ENCODE measurements at regions not wholly inside any gene's neighbourhood (a gene's known extent, or its start where the extent isn't known, plus 50 kb on each side); places are given as distances from the start of the nearest gene placed in this dataset.

GRCh38 chr3:78414261-78414660 lies 1353.5 kb downstream of the ROBO1 start:
- no peak for TF ChIP-seq CTCF (IDR thresholded peaks at IDR 0.05; ENCODE audit: unreplicated experiment)
- Mint-ChIP-seq H3K36me3 (no peaks in the 10 kb centered on the region), H3K4me1 (no peaks in the 10 kb centered on the region), H3K9me3 (no peaks in the 10 kb centered on the region), H3K27me3 (ENCODE audit: low read depth) (no peaks in the 10 kb centered on the region), H3K4me3 (no peak overlapping the region), H3K27ac (no peak overlapping the region)
- no peak for DNase-seq (ENCODE audit: low spot score in 2 of 2, unreplicated experiment in 2 of 2)

- Mint-ChIP-seq H3K4me1 (no peaks in the 10 kb centered on the region), H3K36me3 (no peaks in the 10 kb centered on the region), H3K4me3 (no peak overlapping the region), H3K27ac (no peak overlapping the region), H3K9me3 (no peaks in the 10 kb centered on the region), H3K27me3 (ENCODE audit: low read depth) (no peaks in the 10 kb centered on the region)
- no peak for DNase-seq (ENCODE audit: low spot score in 2 of 2, unreplicated experiment in 2 of 2)
- no peak for TF ChIP-seq CTCF (IDR thresholded peaks at IDR 0.05; ENCODE audit: unreplicated experiment)
These were observed 1347.2 kb downstream of the ROBO1 start for GRCh38 chr3:78420611-78421010.

- Mint-ChIP-seq H3K27ac (no peak overlapping the region), H3K36me3 (no peaks in the 10 kb centered on the region)
These were observed 1346.4 kb downstream of the ROBO1 start for GRCh38 chr3:78421247-78421966.

GRCh38 chr3:78424656-78425055 lies 1343.1 kb downstream of the ROBO1 start:
- Mint-ChIP-seq H3K4me1 (peaks cover 6% of the 10 kb centered on the region), H3K27ac (no peak overlapping the region), H3K27me3 (ENCODE audit: low read depth) (no peaks in the 10 kb centered on the region), H3K4me3 (no peak overlapping the region), H3K9me3 (peaks cover under 1% of the 10 kb centered on the region), H3K36me3 (no peaks in the 10 kb centered on the region)
- no peak for TF ChIP-seq CTCF (IDR thresholded peaks at IDR 0.05; ENCODE audit: unreplicated experiment)
- no peak for DNase-seq (ENCODE audit: low spot score in 2 of 2, unreplicated experiment in 2 of 2)

More at GRCh38 chr3:78421247-78421966, 1346.4 kb downstream of the ROBO1 start:
- H3K9me3 Mint-ChIP-seq, result no peaks in the 10 kb centered on the region
- no peaks in the 10 kb centered on the region for H3K27me3 Mint-ChIP-seq (ENCODE audit: low read depth)
- no peak overlapping the region for H3K4me3 Mint-ChIP-seq
- DNase-seq (ENCODE audit: low spot score in 2 of 2, unreplicated experiment in 2 of 2), result no peak
- no peaks in the 10 kb centered on the region for H3K4me1 Mint-ChIP-seq
- no peak for TF ChIP-seq CTCF (IDR thresholded peaks at IDR 0.05; ENCODE audit: unreplicated experiment)

GRCh38 chr3:78426454-78426853 lies 1341.3 kb downstream of the ROBO1 start:
- Mint-ChIP-seq H3K27ac (no peak overlapping the region), H3K27me3 (ENCODE audit: low read depth) (no peaks in the 10 kb centered on the region), H3K9me3 (peaks cover 9% of the 10 kb centered on the region), H3K4me1 (peaks cover 6% of the 10 kb centered on the region), H3K4me3 (no peak overlapping the region), H3K36me3 (no peaks in the 10 kb centered on the region)
- TF ChIP-seq CTCF (IDR thresholded peaks at IDR 0.05; ENCODE audit: unreplicated experiment), result no peak
- DNase-seq (ENCODE audit: low spot score in 2 of 2, unreplicated experiment in 2 of 2), result no peak

Data from mesothelial cell of epicardium (in vitro differentiated cells).